Loucy (cell line): ENCODE measurements at regions not wholly inside any gene's neighbourhood (a gene's known extent, or its start where the extent isn't known, plus 50 kb on each side); places are given as distances from the start of the nearest gene placed in this dataset.

ENCODE experiments used
- H2AFZ ChIP-seq: fragments of 200-600 bp; sonication (generic); 2 replicates; pipeline ENCODE4 v1.6.0; 2016; ENCODE audit warnings: antibody characterized with exemption, mild to moderate bottlenecking, low read length, moderate library complexity
- H3F3A ChIP-seq: fragments of 200-600 bp; 2 replicates; pipeline ENCODE4 v1.6.0; 2016; ENCODE audit warnings: antibody characterized with exemption, low read depth, mild to moderate bottlenecking
- H3K27me3 ChIP-seq: fragments of 200-600 bp; sonication (generic); 2 replicates; pipeline ENCODE4 v1.6.1; 2014; ENCODE audit warnings: low read length, mild to moderate bottlenecking; ENCODE audit not compliant: insufficient read depth, poor library complexity, severe bottlenecking
- H3K36me3 ChIP-seq: fragments of 200-600 bp; sonication (generic); 2 replicates; pipeline ENCODE4 v1.6.1; 2016; ENCODE audit warnings: low read length; ENCODE audit not compliant: insufficient read depth
- H3K4me1 ChIP-seq: fragments of 200-600 bp; sonication (generic); 2 replicates; pipeline ENCODE4 v1.5.1; 2014; ENCODE audit warnings: low read length, mild to moderate bottlenecking; ENCODE audit not compliant: insufficient read depth, poor library complexity, severe bottlenecking
- H3K4me2 ChIP-seq: fragments of 200-600 bp; sonication (generic); 2 replicates; pipeline ENCODE4 v1.6.0; 2014; ENCODE audit warnings: antibody characterized with exemption, low read length, low read depth, mild to moderate bottlenecking; ENCODE audit not compliant: poor library complexity, severe bottlenecking
- H3K4me3 ChIP-seq: fragments of 200-600 bp; sonication (generic); 2 replicates; pipeline ENCODE4 v1.5.1; 2014; ENCODE audit warnings: low read length, mild to moderate bottlenecking, mixed read lengths; ENCODE audit not compliant: poor library complexity, severe bottlenecking
- H3K79me2 ChIP-seq: fragments of 200-600 bp; sonication (generic); 2 replicates; pipeline ENCODE4 v1.6.1; 2014; ENCODE audit warnings: low read length; ENCODE audit not compliant: insufficient read depth
- H3K9ac ChIP-seq: fragments of 200-600 bp; sonication (generic); 2 replicates; pipeline ENCODE4 v1.6.0; 2014; ENCODE audit warnings: mild to moderate bottlenecking, low read depth, low read length, moderate library complexity; ENCODE audit not compliant: poor library complexity, severe bottlenecking
- H3K9me2 ChIP-seq: fragments of 200-600 bp; sonication (generic); replicated peaks from 2 replicates; pipeline ENCODE4 v1.6.1; 2016; ENCODE audit warnings: low read depth, low read length, mixed read lengths
- H3K9me3 ChIP-seq: fragments of 200-600 bp; sonication (generic); 2 replicates; pipeline ENCODE4 v1.6.1; 2014; ENCODE audit warnings: mild to moderate bottlenecking, antibody characterized with exemption, low read length, low read depth; ENCODE audit not compliant: insufficient read depth
- H4K20me1 ChIP-seq: fragments of 200-600 bp; sonication (generic); 2 replicates; pipeline ENCODE4 v1.6.0; 2014; ENCODE audit warnings: antibody characterized with exemption, low read length, mild to moderate bottlenecking; ENCODE audit not compliant: insufficient read depth, poor library complexity, severe bottlenecking
- CTCF ChIP-seq: fragments of 200-600 bp; sonication (generic); conservative IDR thresholded peaks from 2 replicates; pipeline ENCODE4 v1.5.1; 2014; ENCODE audit warnings: mild to moderate bottlenecking, antibody characterized with exemption, low read length
- EZH2phosphoT487 ChIP-seq: fragments of 200-600 bp; IDR thresholded peaks from 2 replicates; pipeline ENCODE4 v1.6.1; 2018; ENCODE audit warnings: antibody characterized with exemption, mild to moderate bottlenecking, moderate library complexity, borderline replicate concordance

- no peaks in the 10 kb centered on the region for H3K4me1 ChIP-seq
- H3K4me2 ChIP-seq: no peak overlapping the region
- H4K20me1 ChIP-seq: no peaks in the 10 kb centered on the region
- H3K9me3 ChIP-seq: no peaks in the 10 kb centered on the region
- TF ChIP-seq EZH2phosphoT487 (no peak), CTCF (no peak)
- H3K9ac ChIP-seq: no peak overlapping the region
- H3K27me3 ChIP-seq: no peaks in the 10 kb centered on the region
- no peaks in the 10 kb centered on the region for H3K79me2 ChIP-seq
- H3K36me3 ChIP-seq: no peaks in the 10 kb centered on the region
- no peak overlapping the region for H2AFZ ChIP-seq
- H3K4me3 ChIP-seq: no peak overlapping the region
- H3K9me2 ChIP-seq: no peaks in the 10 kb centered on the region
- no peaks in the 10 kb centered on the region for H3F3A ChIP-seq
Observed at GRCh38 chr2:19835781-19836281, 66.0 kb downstream of the TTC32 start.

DNA sequence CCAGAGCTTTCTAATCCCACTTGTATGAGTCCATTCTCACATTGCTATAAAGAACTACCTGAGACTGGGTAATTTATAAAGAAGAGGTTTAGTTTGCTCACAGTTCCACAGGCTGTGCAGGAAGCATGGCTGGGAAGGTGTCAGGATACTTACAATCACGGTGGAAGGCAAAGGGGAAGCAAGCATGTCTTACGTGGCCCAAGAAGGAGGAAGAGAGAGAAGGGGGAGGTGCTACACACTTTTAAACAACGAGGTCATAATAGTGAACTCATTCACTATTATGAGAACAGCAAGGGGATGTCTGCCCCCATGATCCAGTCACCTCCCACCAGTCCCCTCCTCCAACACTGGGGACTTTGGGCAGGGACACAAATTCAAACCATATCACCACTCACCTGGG lies 67.8 kb downstream of the TTC32 start:
- TF ChIP-seq EZH2phosphoT487 (no peak), CTCF (no peak)
- Histone ChIP-seq H2AFZ (no peak overlapping the region), H4K20me1 (no peaks in the 10 kb centered on the region), H3K4me3 (no peak overlapping the region), H3K9me2 (no peaks in the 10 kb centered on the region), H3K9me3 (no peaks in the 10 kb centered on the region), H3K9ac (no peak overlapping the region), H3K79me2 (no peaks in the 10 kb centered on the region), H3F3A (no peaks in the 10 kb centered on the region), H3K4me1 (no peaks in the 10 kb centered on the region), H3K27me3 (no peaks in the 10 kb centered on the region), H3K36me3 (no peaks in the 10 kb centered on the region), H3K4me2 (no peak overlapping the region)

DNA sequence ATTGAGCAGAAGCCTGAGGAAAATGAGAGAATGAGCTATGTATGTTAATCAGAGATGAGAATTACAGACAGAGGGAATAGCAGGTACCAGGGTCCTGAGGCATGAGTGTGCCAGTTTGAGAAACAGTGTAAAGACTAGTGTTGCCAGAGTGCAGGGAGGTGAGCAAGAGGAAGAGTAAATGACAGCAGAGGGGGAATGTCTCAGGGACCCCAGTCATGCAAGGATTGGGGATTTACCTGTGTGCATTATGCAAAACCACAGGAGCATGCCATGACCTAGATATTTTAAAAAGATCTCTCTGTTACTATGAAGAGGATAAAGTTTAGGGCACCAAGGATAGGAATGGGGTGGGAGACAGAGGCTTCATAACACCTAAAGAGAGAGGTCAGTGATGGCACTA lies 72.1 kb downstream of the TTC32 start:
- H3K4me3 ChIP-seq: no peak overlapping the region
- H3K9me2 ChIP-seq: no peaks in the 10 kb centered on the region
- no peaks in the 10 kb centered on the region for H3K4me1 ChIP-seq
- H3K79me2 ChIP-seq: no peaks in the 10 kb centered on the region
- no peaks in the 10 kb centered on the region for H3K27me3 ChIP-seq
- H3K4me2 ChIP-seq: no peak overlapping the region
- H2AFZ ChIP-seq: no peak overlapping the region
- no peaks in the 10 kb centered on the region for H3K9me3 ChIP-seq
- no peaks in the 10 kb centered on the region for H4K20me1 ChIP-seq
- H3F3A ChIP-seq: no peaks in the 10 kb centered on the region
- no peak overlapping the region for H3K9ac ChIP-seq
- no peak for TF ChIP-seq EZH2phosphoT487
- no peak for TF ChIP-seq CTCF
- H3K36me3 ChIP-seq: no peaks in the 10 kb centered on the region
